Activated CD4-positive, alpha-beta T cell treated with anti-CD3 and anti-CD28 coated beads for 24 hours (primary cell): ENCODE measurements at regions not wholly inside any gene's neighbourhood (a gene's known extent, or its start where the extent isn't known, plus 50 kb on each side); places are given as distances from the start of the nearest gene placed in this dataset.
A peak's percentile ranks its signal among the peaks of the same experiment; 100 is the strongest.
"Not testable (repeated sequence)": the region's sequence is repeated elsewhere in the genome, so short reads cannot be mapped to it uniquely, and the experiment has no call there.

Experiments
- DNase-seq, 2 donors: peaks; one replicate each; pipeline ENCODE4 v3.0.0-alpha.2; 2020; ENCODE audit warnings: low read depth in 2 of 2

DNA sequence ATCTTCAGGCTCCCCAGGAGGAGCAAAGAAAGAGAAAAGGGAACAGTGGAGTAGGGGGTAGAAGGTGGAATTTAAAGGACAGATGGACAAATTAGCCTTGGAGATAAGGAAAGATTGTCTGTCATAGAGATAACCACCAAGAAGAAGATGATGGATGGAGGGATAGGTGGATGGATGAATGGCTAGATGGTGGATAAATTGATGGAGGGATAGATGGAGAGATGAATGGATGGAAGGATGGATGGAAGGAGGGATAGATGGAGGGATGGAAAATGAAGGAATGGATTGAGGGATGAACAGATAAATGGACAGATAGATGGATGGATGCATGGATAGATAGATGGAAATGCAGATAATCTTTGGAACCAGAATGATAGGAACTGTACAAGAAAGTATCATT is 102.8 kb downstream of the TNFAIP3 start:
- no peak for DNase-seq

DNA sequence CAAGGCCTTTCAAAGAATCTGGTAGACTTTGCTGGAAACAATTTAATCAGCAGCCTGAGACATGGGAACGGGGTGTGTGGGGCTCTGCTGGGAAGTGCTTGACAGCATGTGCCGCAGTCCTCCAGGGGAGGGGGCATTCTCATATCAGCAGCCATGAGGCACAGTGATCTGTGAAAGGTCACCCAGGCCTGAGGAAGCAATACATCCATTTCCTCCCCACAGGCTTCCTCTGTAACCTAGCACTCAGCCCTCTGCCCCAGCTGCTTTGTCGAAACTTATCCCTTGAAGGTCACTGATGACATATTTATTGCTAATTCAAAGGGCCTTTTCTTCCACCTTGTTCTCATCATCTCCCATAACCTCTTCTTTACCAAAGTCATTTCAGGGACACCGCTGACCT is 103.3 kb downstream of the TNFAIP3 start:
- DNase-seq = peak in 1 of 2 donors; percentile 12

DNA sequence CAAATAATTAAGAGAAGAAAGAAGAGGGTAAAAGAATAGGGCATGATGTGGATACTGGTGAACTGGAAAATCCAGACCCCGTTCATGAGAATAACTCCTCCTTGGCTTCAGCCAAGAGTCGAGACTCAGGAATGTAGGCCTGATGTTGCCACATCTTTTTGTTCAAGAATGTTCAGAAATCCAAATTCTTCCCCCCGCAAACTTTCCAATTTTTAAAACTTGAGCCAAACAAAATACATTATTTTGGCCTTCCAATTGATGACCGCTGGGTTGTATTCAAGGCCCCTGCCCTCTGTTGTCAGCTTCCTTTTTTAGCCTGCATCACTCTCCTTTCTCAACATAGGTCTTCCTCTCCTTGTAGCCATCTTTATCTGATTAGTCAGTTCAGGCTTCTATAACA is 106.1 kb downstream of the TNFAIP3 start:
- DNase-seq = no peak

DNA sequence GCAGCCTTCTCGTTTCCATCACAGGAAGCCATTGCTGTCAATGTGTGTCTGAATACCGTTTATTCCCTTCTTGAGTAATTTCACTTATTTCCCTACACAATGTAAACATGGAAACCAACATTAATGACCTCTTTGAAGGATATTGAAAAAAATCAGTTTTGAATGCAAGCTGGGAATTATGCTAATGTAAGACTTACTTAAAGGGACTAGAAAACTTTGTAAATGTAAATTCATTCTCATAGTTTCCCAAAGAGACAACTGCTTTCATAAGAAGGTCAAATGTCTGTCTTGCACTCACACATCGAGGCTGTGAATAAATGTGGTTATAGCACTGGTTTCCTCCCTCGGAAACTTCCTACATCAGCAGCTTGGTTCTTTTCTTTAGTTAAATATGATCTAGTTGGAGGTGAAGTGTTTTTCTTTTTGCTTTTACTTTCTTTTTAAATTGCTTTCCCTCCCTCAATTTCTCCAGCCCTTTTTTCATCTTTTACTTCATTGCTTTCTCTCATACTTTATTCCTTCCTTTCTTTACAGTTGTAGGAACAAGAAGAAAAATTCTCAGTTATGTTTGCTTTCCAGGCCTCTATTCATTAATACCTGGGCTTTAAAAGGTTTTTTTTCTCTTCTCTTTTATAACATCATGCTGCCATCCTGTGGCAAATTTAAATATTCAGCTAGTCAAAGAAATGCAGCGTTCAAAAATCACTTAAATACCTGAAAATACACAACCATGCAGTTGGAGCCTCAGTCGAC is 108.3 kb downstream of the TNFAIP3 start:
- DNase-seq = no peak

DNA sequence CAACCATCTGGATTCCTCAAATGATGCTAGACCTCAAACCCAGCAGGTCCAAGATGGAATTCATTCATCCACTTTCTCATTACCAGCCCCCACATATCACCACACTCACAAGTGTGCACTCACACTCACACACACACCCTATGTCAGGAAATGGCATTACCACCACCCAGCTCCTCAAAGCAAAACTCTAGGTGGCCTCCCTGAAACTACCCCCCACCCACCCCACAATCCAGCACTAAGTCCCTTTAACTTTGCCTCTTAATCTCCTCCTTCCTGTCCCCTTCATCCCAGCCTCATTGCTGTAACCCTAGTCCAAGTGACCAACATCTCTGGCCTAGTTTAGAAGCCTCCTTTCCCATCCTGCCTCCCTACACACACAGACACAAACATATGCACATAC is 109.4 kb downstream of the TNFAIP3 start:
- no peak for DNase-seq

DNA sequence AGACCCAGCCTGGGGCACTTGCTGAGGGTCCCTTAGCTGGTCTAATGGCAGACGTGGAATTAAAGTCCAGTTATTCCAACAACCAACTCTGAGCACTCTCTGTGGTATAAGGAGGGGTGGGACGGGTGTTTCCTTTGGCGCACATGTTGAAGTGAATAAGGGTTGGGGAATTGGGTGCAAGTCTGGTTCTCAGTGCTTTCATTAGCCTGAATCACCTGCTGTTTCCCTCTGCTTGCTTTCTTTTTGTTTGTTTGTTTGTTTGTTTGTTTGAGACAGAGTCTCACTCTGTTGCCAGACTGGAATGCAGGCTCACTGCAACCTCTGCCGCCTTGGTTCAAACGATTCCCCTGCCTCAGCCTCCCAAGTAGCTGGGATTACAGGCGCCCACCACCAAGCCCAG is 110.1 kb downstream of the TNFAIP3 start:
- DNase-seq = no peak

DNA sequence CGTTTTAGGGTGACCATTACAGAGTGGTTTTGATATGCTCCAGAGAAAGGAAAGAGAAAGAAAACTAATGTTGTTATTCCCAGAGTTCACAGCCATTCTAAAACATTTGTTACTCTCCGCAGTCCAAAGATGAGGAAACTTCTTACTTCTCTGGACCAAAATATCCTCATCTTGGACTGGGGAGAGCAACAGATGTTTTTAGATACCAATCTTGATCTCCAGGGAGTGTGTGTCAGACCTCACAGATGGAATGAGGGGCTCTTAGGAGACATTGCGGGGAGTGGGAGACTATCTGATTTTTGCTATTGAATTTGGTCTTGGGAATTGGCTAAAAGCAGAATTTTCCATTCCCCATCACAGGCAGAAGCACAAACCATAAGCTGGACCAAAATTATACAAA is 110.8 kb downstream of the TNFAIP3 start:
- no peak for DNase-seq

DNA sequence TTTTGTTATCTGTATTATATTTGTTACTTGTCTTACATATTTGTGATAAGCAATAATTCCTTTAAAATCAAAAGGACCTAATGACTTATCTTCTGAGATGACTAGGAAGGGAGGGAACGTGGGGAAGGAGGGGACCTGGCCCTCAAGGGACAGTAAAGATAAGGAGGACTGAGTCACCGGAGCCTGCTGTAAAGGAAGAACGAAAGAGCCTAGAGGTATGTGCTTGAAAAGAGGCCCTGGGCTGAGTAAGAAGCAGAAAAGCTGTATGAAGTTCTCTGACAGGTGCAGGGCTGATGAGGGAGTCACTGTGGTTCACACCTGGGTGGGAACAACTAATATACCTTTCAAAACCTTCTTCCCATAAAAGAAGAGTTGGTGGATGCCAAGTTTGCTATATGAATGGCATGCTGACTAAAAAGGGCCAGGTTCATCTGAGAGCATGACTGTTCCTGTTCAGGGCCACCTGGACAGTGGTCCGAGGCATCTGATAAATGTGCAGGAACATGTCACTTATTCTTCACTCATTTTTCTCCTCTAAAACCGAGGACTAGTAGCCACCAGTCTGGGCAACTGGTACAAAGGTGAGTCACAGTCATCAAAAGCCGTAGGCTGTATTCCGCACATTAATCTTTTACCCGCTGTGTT is 111.3 kb downstream of the TNFAIP3 start:
- no peak for DNase-seq

DNA sequence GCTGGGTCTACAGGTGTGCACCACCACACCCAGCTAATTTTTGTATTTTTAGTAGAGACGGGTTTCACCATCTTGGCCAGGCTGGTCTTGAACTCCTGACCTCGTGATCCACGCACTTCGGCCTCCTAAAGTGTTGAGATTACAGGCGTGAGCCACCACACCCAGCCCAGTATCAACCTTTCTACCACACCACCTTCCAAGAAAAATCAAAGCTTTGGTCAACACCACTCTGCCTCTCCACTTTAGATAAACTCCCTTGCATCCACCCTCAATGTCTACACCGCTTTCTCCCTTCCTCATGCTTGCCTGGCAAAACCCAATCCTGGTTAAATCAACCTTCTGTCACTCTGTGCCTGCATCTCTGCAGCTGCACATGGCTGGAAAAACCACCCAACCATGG is 112.2 kb downstream of the TNFAIP3 start:
- DNase-seq = not testable (repeated sequence)

DNA sequence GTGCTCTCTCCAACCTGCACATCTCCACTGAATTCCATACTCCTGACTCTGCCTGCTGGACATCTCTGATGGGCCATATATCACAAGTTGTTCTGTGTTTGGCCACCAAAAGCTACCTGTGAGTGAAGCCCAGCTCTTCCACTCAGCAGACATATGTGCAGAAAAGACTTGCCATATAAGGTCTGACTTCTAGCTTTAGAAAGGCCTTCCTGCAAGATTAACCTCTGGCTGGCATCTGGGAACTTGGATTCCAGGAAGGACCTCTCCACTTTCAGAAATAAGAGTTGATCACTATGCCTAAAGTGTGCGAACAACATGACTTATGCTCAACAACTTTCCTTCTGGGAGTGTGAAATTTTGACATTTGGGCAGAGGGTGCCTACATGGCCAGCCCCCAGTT is 113.7 kb downstream of the TNFAIP3 start:
- no peak for DNase-seq

DNA sequence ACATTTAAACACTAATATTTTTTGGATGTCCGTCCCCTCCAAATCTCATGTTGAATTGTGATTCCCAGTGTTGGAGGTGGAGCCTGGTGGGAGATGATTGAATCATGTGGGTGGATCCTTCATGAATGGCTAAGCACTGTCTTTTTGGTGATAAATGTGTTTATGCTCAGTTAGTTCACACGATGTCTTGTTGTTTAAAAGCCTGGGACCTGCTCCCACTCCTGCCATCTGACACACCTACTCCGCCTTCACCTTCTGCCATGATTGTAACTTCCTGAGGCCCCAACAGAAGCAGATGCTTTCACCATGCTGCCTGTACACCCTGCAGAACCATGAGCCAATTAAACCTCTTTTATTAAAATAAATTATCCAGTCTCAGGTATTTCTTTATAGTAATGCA is 114.7 kb downstream of the TNFAIP3 start:
- DNase-seq = no peak

DNA sequence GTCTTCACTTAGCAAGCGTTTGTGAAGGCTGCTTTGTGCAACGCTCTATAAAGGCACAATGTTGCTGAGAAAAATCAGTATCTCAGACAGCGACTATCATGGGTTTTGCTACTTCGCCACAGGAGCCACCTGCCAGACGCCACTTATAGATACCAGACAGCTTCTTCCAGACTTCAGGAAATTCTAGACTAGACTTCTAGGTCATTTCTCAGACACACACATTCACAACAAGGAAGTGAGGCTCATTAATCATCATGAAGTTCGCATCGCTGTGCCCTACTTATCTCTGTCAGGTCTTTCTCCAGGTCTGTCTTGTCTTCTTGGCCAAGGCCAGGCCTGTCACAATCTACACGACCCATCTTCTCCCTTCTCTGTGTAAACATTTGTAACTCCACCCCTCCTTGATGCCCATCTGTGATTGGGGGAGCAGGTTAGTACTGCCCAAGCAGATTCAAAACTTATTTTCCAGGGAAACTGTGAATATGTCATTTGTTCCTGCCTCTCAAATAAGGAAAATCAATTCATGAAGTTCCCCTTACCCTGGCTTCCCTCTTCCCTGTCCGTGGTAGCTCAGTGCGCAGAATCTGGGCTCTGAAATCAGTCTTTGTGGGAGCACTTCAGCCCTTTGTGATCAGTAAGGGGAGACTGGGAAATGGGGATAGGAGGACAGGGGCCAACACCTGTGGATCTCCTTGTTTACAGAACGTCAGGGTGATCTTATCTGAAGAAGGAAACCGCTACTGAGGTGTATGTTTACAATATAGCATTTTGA is 115.5 kb downstream of the TNFAIP3 start:
- no peak for DNase-seq

DNA sequence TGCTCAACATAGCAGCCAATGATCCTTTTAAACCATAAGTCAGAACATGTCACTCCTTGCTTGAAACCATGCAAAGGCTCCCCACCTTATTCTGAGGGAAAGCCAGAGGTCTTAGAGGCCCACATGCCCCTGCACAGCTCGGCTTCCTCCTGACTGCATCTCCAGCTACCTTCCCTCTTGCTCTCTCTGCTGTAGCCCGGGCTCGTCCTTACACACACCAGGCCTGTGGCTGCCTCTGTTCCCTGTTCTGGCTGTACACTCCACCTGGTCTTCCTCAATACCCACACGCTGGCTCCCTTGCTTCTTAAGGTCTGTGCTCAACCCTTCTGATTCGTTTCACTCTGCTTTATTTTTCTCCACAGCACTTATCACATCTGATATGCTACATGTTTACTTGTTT is 116.2 kb downstream of the TNFAIP3 start:
- no peak for DNase-seq

DNA sequence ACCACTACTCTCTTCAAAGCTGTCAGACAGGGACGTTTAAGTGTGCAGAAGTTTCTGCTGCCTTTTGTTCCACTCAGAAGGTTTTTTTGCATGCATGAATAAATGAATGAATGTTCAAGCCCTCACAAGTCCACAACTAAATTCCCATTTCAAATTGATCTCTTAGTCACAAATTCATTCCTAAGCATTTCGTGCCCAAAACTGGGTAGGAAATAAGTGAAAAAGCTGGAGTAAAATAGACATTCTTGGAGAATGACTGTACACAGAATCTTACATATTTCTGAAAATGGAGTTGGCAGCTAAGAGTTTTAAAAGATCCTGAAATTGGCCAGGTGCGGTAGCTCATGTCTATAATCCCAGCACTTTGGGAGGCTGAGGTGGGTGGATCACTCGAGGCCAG is 117.6 kb downstream of the PERP start:
- DNase-seq = no peak

DNA sequence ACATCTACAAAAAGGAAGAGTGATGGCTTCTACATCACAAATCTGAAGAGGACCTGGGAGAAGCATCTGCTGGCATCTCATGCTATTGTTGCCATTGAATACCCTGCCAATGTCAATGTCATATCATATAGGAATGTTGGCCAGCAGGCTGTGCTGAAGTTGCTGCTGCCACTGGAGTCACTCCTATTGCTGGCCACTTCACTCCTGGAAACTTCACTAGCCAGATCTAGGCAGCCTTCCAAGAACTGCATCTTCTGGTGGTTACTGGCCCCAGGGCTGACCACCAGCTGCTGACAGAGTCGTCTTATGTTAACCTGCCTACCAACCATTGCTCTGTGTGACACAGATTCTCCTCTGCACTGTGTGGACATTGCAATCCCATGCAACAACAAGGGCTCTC is 111.8 kb downstream of the PERP start:
- DNase-seq = no peak

DNA sequence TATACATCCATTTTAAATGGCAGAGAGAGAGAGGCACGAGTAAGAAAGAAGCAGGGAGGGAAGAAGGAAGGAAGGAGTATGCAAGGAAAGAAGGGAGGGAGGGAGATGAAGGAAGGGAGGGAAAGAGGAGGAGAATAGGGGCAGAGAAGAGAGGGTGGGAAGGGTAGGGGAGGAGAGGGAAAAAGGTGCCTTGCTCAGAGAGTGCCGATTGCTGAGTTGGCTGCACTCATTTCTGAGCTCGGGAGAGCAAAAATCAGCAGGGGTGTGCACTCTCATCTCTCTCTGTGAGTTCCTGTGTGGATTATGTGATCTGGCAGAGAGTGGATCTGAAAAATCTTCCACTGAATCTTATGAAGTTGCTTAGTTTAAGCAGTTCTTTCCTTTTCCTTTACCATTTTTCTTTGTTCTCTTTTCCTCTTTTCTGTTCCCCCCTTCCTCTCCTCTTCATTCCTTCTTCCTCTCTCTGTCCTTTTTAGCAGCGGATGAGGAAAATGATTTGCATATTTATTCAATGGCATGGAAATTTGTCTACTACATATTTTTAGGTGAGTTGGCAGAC is 108.7 kb downstream of the PERP start:
- DNase-seq = no peak

DNA sequence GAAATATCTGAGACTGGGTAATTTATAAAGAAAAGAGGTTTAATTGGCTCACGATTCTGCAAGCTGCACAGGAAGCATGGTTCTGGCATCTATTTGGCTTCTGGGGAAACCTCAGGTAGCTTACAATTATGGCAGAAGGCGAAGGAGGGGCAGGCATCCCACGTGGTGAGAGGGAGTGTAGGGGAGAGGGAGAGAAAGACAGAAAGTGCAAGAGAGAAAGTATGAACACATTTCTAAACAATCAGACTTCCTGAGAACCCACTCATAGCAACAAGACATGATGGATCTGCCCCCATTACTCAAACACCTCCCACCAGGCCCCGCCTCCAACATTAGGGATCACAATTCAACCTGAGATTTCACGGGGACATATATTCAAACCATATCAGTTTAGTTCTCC is 107.4 kb downstream of the PERP start:
- DNase-seq = no peak

DNA sequence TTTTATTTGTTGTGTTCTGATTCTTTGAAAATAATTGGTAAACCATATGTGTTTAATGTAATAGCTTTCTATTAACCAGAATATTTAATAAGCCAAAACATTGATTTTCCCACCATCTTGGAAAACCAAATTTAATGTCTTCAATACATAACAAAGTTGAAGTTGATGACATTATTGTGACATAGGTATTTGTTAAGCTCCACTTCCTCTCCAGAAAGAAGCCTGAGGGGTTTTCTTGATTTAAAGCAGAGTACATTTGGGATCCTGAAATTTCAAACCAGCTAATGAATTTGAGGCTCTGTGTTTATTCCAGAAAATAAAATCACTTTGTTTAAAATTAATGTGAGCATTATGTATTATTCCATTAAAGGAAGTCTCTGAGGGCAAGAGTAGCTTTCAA is 106.3 kb downstream of the PERP start:
- DNase-seq = no peak

DNA sequence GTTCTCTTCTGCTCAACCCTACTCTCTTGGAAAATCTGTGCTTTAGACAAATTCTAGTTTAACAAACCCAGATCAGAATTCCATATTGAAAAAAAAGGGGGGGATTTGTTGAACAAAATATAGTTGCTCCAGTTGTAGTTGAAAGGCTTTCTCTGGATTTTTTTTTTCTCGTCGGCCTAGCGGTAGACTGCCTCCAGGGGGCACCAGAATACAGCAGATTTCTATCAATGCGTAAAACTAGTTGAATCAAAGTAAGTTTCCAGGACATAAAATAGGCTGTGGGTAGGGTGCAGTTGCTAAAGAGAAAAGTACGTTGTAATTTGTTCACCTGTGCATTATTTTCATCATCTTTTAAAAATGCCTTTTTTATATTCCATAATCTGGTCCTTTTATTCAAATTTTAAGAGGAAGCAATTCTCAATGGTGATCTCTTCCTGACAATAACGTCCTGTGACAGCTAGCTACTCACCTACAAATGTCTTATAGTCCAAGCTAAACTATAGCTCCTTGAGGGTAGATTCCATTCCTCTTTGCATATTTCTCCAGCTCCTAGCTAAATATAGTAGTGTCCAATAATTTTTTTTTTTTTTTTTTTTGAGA is 105.4 kb downstream of the PERP start:
- peak; percentile 35 to 50 for DNase-seq

DNA sequence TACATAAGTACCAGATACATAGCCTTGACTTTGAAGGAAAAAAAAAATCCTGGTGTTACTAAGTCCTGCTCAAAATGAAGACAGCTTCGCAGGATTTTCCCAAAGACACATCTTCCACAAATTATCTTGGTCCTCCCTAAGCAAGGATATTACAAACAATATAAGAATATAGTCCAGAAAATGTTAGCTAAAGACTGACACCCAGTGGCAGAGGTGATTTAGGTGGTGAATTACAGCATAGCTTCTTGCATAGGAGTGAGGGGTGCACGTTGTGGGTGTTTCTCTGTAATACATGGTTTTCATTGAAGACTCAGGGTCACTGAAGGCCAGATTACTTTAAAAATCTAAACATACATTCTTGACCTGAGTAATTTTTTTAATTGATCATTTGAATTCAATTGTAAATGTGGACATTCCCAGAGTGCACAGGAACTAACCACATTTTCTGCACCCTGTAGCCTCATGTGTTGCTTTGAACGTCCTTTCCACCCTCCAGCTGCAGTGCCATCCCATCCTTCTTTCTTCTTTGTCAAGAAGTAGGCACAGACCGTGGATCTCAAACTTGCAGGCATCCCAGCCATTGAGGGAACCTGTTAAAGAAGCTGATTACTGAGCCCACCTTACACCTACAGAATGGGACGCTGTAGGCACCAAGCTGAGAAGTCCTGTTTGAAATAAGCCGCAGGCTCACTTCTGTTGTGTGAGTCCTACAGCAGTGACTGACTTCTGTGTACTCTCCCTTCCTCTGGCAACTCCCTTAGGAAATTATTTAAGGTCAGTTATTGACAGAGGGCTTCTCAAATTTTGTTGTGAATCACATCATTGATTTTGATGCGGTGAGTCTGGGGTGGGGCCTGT is 102.6 kb downstream of the PERP start:
- no peak for DNase-seq

DNA sequence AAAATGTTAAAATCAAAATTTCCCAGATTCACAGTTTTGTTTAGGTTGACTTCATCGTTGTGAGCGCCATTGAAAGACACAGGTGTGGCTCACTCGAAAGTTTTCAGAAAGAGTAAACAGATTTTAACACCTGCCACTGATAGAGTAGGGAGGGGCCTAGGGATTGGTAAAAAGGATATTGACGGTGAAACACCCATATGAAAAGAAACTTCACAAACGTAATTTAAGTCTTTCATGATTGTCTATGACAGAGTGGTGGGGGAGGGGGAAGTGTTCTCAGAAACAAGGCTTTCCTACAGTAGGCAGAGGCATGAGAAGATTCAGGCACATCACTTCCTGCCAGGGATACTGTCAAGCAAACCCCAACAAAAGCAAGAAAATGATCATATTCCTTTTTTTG is 101.4 kb downstream of the PERP start:
- DNase-seq = no peak
